Stimulated activated CD4-positive, alpha-beta T cell treated with anti-CD3 and anti-CD28 coated beads, Interleukin-15, amount 100 ng/mL, for 48 hours (primary cell): ENCODE measurements at regions not wholly inside any gene's neighbourhood (a gene's known extent, or its start where the extent isn't known, plus 50 kb on each side); places are given as distances from the start of the nearest gene placed in this dataset.

Experiments used
- DNase-seq, 2 donors: peaks; one replicate each; pipeline ENCODE4 v3.0.0-alpha.2; 2020; ENCODE audit warnings: low read depth in 2 of 2

- no peak for DNase-seq
Observed at GRCh38 chr21:41076064-41076463, 91.9 kb upstream of the BACE2 start.

GRCh38 chr21:41079159-41079558, 88.8 kb upstream of the BACE2 start:
- DNase-seq: no peak

DNA sequence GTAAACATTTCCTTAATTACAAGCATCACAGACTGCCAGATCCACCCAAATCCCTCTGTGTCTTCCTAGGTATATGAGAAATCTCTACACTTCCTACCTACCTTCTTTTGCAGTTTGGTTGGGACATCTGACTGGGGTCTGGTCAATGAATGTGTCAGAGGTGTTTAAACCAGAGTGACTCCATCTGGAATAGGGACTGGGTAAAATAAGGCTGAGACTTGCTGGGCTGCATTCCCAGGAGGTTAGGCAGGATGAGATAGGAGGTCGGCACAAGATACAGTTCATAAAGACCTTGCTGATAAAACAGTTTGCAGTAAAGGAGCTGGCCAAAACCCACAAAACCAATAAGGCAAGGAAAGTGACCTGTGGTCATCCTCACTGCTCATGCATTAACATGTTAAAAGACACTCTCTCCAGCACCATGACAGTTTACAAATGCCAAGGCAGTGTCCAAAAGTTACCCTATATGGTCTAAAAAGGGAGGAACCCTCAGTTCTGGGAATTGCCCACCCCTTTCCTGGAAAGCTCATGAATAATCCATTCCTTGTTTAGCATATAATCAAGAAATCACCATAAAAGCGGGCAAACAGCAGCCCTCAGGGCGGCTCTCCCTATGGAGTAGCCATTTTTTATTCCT, 87.4 kb upstream of the BACE2 start:
- DNase-seq: no peak

DNA sequence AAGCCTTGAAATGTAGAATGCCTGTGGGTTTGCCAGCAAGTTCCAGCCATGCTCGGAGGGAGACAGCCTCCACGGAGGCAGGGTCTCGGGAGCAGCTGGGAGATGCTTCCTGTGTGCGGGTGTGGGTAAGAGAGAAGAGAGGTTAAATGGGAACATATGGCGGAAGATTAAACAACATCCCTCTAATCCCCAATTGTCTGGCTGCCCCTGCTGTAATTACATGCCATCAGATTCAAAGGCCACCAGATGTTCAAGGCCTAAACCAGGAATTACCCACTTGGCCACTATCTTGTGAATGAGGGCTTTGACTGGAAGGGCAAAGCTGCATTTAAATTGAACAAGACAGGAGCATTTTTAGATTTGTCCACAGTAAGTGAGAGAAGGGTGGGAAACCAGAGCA, 81.4 kb upstream of the BACE2 start:
- no peak for DNase-seq

DNA sequence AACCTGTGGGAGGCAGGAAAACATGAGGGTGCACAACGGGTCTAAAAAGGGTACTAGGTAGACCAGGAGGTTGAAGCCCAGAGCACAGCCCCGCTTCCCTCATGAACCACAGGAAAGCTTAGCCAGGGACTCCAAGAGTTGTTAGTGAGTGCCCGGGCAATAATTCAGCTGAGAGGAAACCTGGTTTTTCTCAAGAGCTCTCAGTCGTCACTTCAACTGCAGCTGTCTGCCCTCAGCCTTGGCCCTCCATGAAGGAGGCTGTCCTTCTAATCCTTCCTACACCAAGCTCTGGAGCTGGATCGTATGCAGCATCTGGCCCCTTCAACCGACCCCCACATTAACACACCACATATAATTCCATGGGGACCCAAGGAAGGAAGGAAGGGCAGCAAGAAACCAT, 77.0 kb upstream of the BACE2 start:
- no peak for DNase-seq

DNA sequence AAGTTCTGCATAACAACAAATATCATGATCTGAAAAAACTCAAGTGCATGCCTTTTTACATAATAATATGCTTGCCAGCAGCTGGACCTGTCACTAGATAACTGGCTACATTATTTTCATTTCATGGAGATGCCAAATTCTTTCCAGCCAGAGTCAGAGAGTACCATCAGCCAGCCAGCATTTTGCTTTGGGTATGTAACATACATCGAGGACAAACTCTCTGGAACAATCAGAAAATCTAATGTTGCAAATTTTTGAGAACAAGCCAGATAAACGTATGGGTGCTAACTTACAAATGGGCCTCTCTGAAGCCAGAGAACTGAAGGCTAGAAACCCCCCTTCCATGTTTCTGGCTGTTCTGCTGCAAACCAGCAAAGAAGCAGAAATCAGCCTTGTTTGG, 76.3 kb upstream of the BACE2 start:
- DNase-seq: no peak

DNA sequence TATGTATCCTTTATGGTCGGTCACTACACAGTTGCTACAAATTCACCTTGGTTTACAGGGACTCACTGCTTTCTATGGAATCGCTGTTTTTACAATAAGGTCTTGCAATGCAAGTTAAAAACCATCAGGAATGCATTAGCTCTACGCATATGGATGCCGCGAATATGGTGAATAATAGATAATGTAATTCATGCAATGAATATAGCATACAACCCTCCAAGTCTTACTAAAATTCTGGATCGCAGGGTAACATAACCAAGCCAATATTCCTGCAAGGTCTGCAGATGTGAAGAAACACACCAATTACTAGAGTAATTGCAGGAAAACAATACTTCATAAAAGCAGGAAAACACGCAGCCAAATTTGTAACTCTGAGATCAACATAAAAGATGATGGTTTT, 75.6 kb upstream of the BACE2 start:
- DNase-seq: no peak

DNA sequence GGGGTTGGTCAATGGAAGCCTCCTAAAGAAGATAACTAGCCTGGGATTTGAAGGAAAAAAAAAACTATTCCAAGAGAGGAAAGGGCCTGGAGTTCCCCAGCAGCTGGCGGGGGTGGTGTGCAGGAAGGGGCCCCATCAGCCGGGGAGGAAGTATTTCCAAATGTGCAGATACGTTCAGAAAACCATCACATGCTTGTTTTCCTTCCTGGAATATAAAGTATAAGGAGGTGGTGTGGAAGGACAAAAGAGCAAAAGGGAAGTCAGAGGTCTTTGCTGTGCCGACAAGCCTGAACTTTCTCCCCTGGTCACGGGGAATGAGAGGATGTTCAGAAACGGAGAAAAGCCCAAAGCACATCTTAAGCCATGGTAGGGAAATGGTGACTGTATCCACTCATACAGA, 72.0 kb upstream of the BACE2 start:
- DNase-seq: no peak

DNA sequence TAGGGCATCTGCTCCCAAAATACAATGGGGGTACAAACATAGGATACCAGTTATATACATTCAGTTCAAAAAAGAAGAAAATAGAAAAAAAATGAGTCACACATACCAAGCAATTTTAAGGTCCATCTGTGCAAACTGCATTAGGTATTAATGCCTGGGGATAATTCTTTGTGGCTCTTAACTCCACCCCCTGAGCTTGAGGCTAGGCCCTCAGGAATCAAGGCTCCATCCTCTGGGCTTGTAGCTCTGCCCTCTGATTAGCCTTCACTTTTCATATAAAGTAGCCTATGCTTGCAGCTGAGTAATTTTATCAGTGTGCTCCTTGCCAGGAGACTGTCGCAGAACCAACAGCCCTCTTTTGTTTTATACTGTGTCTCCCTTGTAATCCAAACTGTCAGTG, 69.9 kb upstream of the BACE2 start:
- no peak for DNase-seq

- no peak for DNase-seq
Observed at GRCh38 chr21:41098481-41099042, 69.4 kb upstream of the BACE2 start.

GRCh38 chr21:41100826-41101550, 67.0 kb upstream of the BACE2 start:
- DNase-seq: no peak

DNA sequence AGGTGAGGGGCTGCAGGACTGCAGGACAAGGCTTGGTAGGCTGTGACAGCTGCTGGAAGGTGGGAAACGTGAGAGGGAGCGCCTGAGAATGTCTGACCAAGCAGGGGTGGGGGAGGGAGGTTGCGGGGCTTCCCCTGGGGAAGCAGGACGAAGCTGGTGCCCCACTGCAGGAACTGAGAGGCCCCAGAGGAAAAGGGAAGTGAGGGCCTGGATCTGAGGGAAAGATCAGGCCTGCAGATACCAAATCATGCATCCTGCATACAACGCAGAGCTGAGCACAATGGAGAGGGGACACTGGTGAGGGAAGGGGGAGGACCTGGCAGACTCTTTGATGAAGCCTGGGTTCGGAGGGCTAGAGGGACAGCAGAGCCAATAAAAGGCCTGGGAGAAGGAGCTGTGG, 65.7 kb upstream of the BACE2 start:
- no peak for DNase-seq

- DNase-seq: no peak
Observed at GRCh38 chr21:41107602-41108001, 60.4 kb upstream of the BACE2 start.

DNA sequence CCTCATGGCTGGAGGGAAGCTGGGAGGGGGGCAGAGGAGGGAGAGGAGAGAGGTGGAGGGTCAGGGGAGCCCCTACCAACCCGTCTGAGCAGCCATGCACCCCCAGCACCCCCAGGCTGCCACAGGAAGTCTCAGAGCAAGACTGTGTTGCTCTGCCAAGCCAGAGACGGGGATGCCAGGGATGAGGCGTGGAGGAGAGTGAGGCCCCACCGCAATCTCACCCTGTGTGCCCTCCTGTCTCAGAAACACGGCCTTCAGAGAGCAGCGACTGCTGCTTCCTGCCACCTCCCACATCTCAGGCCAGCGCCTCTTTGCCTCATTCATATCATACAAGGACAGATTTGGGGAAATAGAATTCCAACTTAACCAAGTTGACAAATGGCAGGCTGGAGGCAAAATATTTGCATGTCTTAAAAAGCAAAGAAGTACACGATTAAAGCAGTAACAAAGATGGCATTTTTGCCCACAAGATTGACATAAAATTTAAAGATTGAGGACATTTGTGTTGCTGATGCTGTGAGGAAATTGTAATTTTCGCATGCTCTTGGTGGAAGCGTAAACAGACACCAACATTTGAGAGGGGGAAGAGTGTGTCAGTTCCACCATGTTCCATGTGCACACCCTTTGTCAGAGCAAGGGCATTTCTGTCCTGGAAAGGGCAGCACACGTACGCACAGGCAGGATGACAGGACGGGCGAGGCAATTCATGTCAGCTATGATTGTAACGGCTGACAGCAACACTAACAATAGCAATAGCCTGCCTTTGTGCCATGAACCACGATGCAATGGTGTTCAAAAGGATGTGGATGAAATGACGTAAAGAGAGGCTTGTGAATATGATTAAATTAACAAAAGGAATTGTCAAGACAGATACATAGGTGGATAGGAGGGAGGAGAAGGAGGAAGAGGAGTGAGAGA, 59.0 kb upstream of the BACE2 start:
- DNase-seq: no peak

- DNase-seq: no peak
Observed at GRCh38 chr21:41110161-41110560, 57.8 kb upstream of the BACE2 start.

DNA sequence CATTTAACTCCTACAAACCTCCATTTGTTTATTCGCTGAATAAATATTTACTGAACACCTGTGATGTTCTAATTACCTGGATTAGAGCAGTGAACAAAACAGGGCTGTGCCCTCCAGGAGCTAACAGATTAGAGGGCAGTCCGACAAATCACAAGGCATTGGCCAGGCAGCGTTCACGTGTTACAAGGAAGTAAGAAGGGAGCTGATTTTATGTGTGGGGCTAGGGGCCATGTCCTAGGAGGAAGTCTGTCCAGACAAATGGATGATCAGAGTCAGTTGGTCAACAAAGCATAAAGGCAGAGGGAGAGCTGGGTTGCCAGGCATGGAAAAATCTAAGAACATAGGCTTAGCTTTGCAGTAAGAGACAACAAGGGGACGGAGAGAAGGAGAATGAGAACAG, 57.3 kb upstream of the BACE2 start:
- no peak for DNase-seq

- no peak for DNase-seq
Observed at GRCh38 chr21:41111681-41112080, 56.3 kb upstream of the BACE2 start.

- no peak for DNase-seq
Observed at GRCh38 chr21:41112740-41113692, 54.9 kb upstream of the BACE2 start.

GRCh38 chr21:41115851-41116250, 52.1 kb upstream of the BACE2 start:
- DNase-seq: no peak
